GM12864 (cell line): ENCODE measurements at regions not wholly inside any gene's neighbourhood (a gene's known extent, or its start where the extent isn't known, plus 50 kb on each side); places are given as distances from the start of the nearest gene placed in this dataset.

Experiments used
- DNase-seq: peaks from one replicate; pipeline ENCODE4 v3.0.0-alpha.2; 2011; ENCODE audit warnings: low read depth
- H3K4me3 ChIP-seq: 2 replicates; pipeline ENCODE4 v1.5.1; 2011; ENCODE audit warnings: mild to moderate bottlenecking, low read depth, low read length, control low read depth
- CTCF ChIP-seq: IDR thresholded peaks from 2 replicates; pipeline ENCODE4 v1.5.1; 2011; ENCODE audit warnings: low read depth, mild to moderate bottlenecking, moderate library complexity, low read length, control low read depth, inconsistent platforms; ENCODE audit errors: missing control alignments

- no peak overlapping the region for H3K4me3 ChIP-seq
- TF ChIP-seq CTCF = no peak
- no peak for DNase-seq
These were observed 60.0 kb downstream of the NCOR2 start for GRCh38 chr12:124507188-124508109.

- no peak overlapping the region for H3K4me3 ChIP-seq
- TF ChIP-seq CTCF = no peak
- DNase-seq = no peak
These were observed 60.6 kb downstream of the NCOR2 start for GRCh38 chr12:124506832-124507153.

GRCh38 chr12:124506145-124506831, 61.1 kb downstream of the NCOR2 start:
- no peak for DNase-seq
- TF ChIP-seq CTCF = no peak
- H3K4me3 ChIP-seq = no peak overlapping the region

GRCh38 chr12:124505001-124505818, 62.2 kb downstream of the NCOR2 start:
- no peak overlapping the region for H3K4me3 ChIP-seq
- DNase-seq = no peak
- no peak for TF ChIP-seq CTCF

GRCh38 chr12:124504273-124505000, 63.0 kb downstream of the NCOR2 start:
- H3K4me3 ChIP-seq = no peak overlapping the region
- no peak for TF ChIP-seq CTCF
- DNase-seq = no peak

- no peak overlapping the region for H3K4me3 ChIP-seq
- TF ChIP-seq CTCF = no peak
- no peak for DNase-seq
These were observed 64.1 kb downstream of the NCOR2 start for GRCh38 chr12:124503305-124503704.
